ENCODE measurements at regions not wholly inside any gene's neighbourhood (a gene's known extent, or its start where the extent isn't known, plus 50 kb on each side); places are given as distances from the start of the nearest gene placed in this dataset.

DNA sequence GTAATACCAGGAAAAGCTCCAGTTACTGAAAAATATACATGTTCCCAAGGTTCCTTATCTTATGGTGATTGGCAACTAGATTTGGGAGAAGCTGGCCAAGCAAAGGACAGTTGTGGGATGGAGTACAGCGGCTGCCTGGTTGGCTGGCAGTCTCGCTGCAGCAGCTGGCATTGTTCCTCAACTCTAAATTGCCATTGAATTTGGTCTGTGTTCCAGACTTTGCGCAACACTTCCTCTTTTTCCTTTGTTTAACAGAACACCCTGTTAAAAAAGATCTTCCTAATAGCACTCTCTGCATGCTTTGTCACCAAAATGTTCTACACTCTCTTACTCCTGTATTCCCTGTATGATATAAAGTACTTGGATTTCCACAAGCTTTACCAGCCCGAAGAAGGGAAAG lies 420.6 kb upstream of the RBMS3 start (continued):
- no peak for TF ChIP-seq ZNF462 (CRISPR knock-in tag; IDR thresholded peaks at IDR 0.05)
- no peak for TF ChIP-seq CTCF (conservative IDR thresholded peaks at IDR 0.05; ENCODE audit: low read depth in 2 of 2)
- no peak for TF ChIP-seq ETS1 (IDR thresholded peaks at IDR 0.05)
- no peak for TF ChIP-seq NANOG (IDR thresholded peaks at IDR 0.05; ENCODE audit: borderline replicate concordance)
- no peak for TF ChIP-seq ZNF331 (CRISPR knock-in tag; IDR thresholded peaks at IDR 0.05; ENCODE audit: low read depth)

DNA sequence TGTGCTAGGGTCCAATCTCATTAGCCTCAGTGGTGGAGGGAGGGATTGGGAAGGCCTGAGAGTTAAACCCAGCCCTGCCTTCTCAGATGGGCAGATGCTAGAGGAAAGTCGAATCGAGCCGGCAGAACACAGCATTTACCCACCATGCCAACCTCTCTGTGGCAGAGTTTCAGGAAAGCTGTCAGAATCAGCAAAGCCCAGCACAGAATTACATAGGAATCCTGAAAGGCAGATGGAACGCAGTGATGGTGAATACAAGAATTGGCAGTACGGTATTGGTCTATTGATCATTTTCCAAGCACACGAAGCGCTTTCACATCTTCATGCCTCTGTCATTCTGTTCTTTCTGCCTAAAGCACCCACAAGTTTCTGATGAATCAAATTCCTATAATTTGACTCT lies 417.7 kb upstream of the RBMS3 start:
- Mint-ChIP-seq H3K4me1 (peaks cover 12% of the 10 kb centered on the region), H3K36me3 (ENCODE audit: low read depth) (no peaks in the 10 kb centered on the region), H3K27me3 (ENCODE audit: insufficient read depth, low read depth, poor library complexity) (no peaks in the 10 kb centered on the region), H3K9me3 (no peaks in the 10 kb centered on the region), H3K4me3 (no peak overlapping the region), H3K27ac (no peak overlapping the region)
- Histone ChIP-seq H3K4me2 (no peak overlapping the region), H3K27me3 (ENCODE audit: insufficient read depth) (no peaks in the 10 kb centered on the region), H4K20me1 (replicated peaks; ENCODE audit: insufficient read depth) (no peaks in the 10 kb centered on the region), H3F3A (replicated peaks; ENCODE audit: low read depth) (no peaks in the 10 kb centered on the region), H3K9me2 (ENCODE audit: insufficient read depth) (no peaks in the 10 kb centered on the region), H3K36me3 (ENCODE audit: insufficient read depth) (no peaks in the 10 kb centered on the region), H3K4me1 (ENCODE audit: insufficient read depth) (0 out of 2 replicates have a peak, but pooled peaks cover 8% of the 10 kb centered on the region), H3K4me3 (no peak overlapping the region), H3K27ac (ENCODE audit: low read depth) (no peak overlapping the region), H3K79me2 (replicated peaks; ENCODE audit: insufficient read depth) (no peaks in the 10 kb centered on the region), H2AFZ (0 out of 2 replicates have a peak overlapping the region, but pooled peaks have one; percentile 33)
- DNase-seq (ENCODE audit: low spot score), result no peak
- ATAC-seq, result no peak
- TF ChIP-seq ETS1 (IDR thresholded peaks at IDR 0.05) (no peak), EZH2phosphoT487 (IDR thresholded peaks at IDR 0.05; ENCODE audit: unreplicated experiment) (no peak), CTCF (conservative IDR thresholded peaks at IDR 0.05; ENCODE audit: low read depth in 2 of 2) (no peak), STAT1 (IDR thresholded peaks at IDR 0.05; ENCODE audit: unreplicated experiment) (no peak), ZNF114 (CRISPR knock-in tag; IDR thresholded peaks at IDR 0.05) (no peak), POLR2AphosphoS5 (IDR thresholded peaks at IDR 0.05; ENCODE audit: low read depth) (no peak), ZNF331 (CRISPR knock-in tag; IDR thresholded peaks at IDR 0.05; ENCODE audit: low read depth) (no peak)
